H1 (cell line): ENCODE measurements at regions not wholly inside any gene's neighbourhood (a gene's known extent, or its start where the extent isn't known, plus 50 kb on each side); places are given as distances from the start of the nearest gene placed in this dataset.

Experiments
- BACH1 ChIP-seq: IDR thresholded peaks from 2 replicates; pipeline ENCODE4 v1.6.1; 2012; ENCODE audit warnings: low read length, improper control_type of control experiment
- JUND ChIP-seq: IDR thresholded peaks from 2 replicates; pipeline ENCODE4 v1.6.1; 2011; ENCODE audit warnings: mild to moderate bottlenecking, improper control_type of control experiment, low read length

- TF ChIP-seq JUND = no peak
- TF ChIP-seq BACH1 = no peak
These were observed 157.7 kb downstream of the SEC16B start (continued) for GRCh38 chr1:177812144-177812543.
